CD4-positive, alpha-beta memory T cell (primary cell): ENCODE measurements at regions not wholly inside any gene's neighbourhood (a gene's known extent, or its start where the extent isn't known, plus 50 kb on each side); places are given as distances from the start of the nearest gene placed in this dataset.
A peak's percentile ranks its signal among the peaks of the same experiment; 100 is the strongest.

ENCODE experiments used
- CTCF ChIA-PET: fragments of 350-600 bp; sonication (Branson Sonifier 250); formaldehyde crosslinking; loops from one replicate; lab custom pipeline; 2021; ENCODE audit warnings: inconsistent platforms; ENCODE audit not compliant: partially characterized antibody; lab: Charles Lee
- POLR2A ChIA-PET: fragments of 350-600 bp; sonication (Branson Sonifier 250); formaldehyde crosslinking; loops from one replicate; lab custom pipeline; 2021; ENCODE audit not compliant: partially characterized antibody; lab: Charles Lee
- DNase-seq, 5 donors: peaks; one replicate each; pipeline versions ENCODE4 v3.0.0 to v3.0.0-alpha.2; 2020 to 2022; ENCODE audit warnings: mixed read lengths in 1 of 5
- H3K27ac ChIP-seq: one replicate; pipeline ENCODE4 v1.7.0; 2013; ENCODE audit warnings: low read depth, low read length
- H3K27me3 ChIP-seq: 2 replicates; pipeline ENCODE4 v1.7.0; 2013; ENCODE audit warnings: mild to moderate bottlenecking, low read length, moderate library complexity; ENCODE audit not compliant: insufficient read depth
- H3K36me3 ChIP-seq: 2 replicates; pipeline ENCODE4 v1.7.0; 2013; ENCODE audit warnings: mild to moderate bottlenecking, low read length, moderate library complexity; ENCODE audit not compliant: insufficient read depth
- H3K4me1 ChIP-seq: 2 replicates; pipeline ENCODE4 v1.7.0; 2013; ENCODE audit warnings: mild to moderate bottlenecking, low read length, moderate library complexity; ENCODE audit not compliant: insufficient read depth
- H3K4me3 ChIP-seq, 2 donors: one replicate each; pipeline ENCODE4 v1.7.0; 2013; ENCODE audit warnings: low read length in 2 of 2, mild to moderate bottlenecking in 1 of 2
- H3K9me3 ChIP-seq, 2 donors: one replicate each; pipeline ENCODE4 v1.7.0; 2013; ENCODE audit warnings: low read length in 2 of 2, control low read depth in 1 of 2; ENCODE audit not compliant: control insufficient read depth in 1 of 2
- H3K27ac Mint-ChIP-seq, 7 donors: one replicate each; pipeline ENCODE4 v1.8.0; 2020 to 2021; ENCODE audit warnings: mixed read lengths in 7 of 7, mild to moderate bottlenecking in 6 of 7, inconsistent platforms in 3 of 7, moderate library complexity in 3 of 7
- H3K27me3 Mint-ChIP-seq, 2 donors: one replicate each; pipeline ENCODE4 v1.8.0; 2020 to 2021; ENCODE audit warnings: mixed read lengths in 2 of 2
- H3K36me3 Mint-ChIP-seq, 2 donors: one replicate each; pipeline ENCODE4 v1.8.0; 2020 to 2021; ENCODE audit warnings: mixed read lengths in 2 of 2, inconsistent platforms in 1 of 2, mild to moderate bottlenecking in 1 of 2
- H3K4me1 Mint-ChIP-seq, 4 donors: one replicate each; pipeline ENCODE4 v1.8.0; 2020 to 2021; ENCODE audit warnings: mixed read lengths in 4 of 4, mild to moderate bottlenecking in 1 of 4
- H3K4me3 Mint-ChIP-seq, 8 donors: one replicate each; pipeline ENCODE4 v1.8.0; 2020 to 2021; ENCODE audit warnings: mixed read lengths in 8 of 8, mild to moderate bottlenecking in 7 of 8, moderate library complexity in 6 of 8, inconsistent platforms in 3 of 8
- H3K9me3 Mint-ChIP-seq, 8 donors: one replicate each; pipeline ENCODE4 v1.8.0; 2020 to 2021; ENCODE audit warnings: mixed read lengths in 8 of 8, mild to moderate bottlenecking in 5 of 8, inconsistent platforms in 3 of 8, moderate library complexity in 1 of 8
- intact Hi-C: fragments of 100-400 bp; cut with micrococcal nuclease; formaldehyde crosslinking; loops from one replicate; pipeline ENCODE4 v1.15.1; 2023

DNA sequence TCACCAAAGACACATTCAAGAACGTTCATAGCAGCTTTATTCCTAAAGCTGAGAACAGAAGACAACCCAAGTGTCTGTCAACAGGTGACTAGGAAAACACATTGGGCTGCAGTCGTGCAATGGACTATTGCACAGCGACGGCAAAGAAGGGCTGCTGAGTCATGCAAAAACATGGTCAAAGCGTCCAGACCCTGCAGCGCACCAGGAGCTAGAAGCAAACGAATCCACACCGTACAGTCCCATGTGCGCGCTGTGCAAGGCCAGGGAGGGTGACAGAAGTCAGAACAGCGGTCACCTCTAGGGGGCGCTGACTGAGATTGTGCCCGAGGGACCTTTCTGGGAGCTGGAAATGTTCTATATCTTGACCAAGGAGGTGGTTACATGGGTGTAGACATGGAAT is 266.4 kb downstream of the MAF start:
- Histone ChIP-seq H3K27me3 (no peaks in the 10 kb centered on the region), H3K36me3 (no peaks in the 10 kb centered on the region), H3K27ac (no peak overlapping the region), H3K4me3 (no peak overlapping the region), H3K4me1 (no peaks in the 10 kb centered on the region), H3K9me3 (no peaks in the 10 kb centered on the region)
- peak in 1 of 5 donors; percentile 6 for DNase-seq
- H3K9me3 Mint-ChIP-seq: peaks cover 0 to 4% (median 0%) of the 10 kb centered on the region in 8 donors
- no peaks in the 10 kb centered on the region for H3K4me1 Mint-ChIP-seq
- peaks cover 0 to 2% of the 10 kb centered on the region in 2 donors for H3K27me3 Mint-ChIP-seq
- no peak overlapping the region for H3K27ac Mint-ChIP-seq
- ChIA-PET CTCF (interaction anchor here (0.6 to 2.8 kb wide), 10 partner anchors 10 to 268 kb away, joined by 3 to 9 read pairs (median 4); no protein-coding TSS in a partner anchor), POLR2A (interaction anchor here (1.1 kb wide), 1 partner anchor 266 kb away, joined by 3 read pairs; the partner anchor contains the start of gene MAF)
- peaks cover 0 to 6% of the 10 kb centered on the region in 2 donors for H3K36me3 Mint-ChIP-seq
- no peak overlapping the region for H3K4me3 Mint-ChIP-seq
- intact Hi-C loops: no loop called here

DNA sequence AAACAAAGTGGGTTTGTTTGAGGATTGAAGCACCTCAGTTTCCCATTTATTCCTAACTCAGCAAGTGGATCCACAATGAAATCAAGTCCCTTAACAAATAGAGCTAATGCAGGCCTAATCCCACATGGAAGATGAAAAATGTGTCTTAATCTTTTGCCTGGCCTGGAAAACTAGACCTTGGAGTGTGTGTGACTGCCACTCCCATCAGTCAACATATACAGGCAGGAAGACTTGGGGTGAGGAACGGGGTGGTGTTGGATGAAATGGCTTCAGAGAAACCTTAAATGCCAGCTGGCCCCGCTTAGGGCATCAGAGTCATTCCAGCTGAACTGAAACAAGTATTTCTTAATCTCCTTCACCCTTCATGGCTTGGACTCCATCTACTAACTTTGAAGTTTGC is 269.5 kb downstream of the MAF start:
- Mint-ChIP-seq H3K27ac (no peak overlapping the region), H3K4me3 (no peak overlapping the region), H3K27me3 (peaks cover 0 to 2% of the 10 kb centered on the region in 2 donors), H3K9me3 (no peaks in the 10 kb centered on the region), H3K36me3 (no peaks in the 10 kb centered on the region), H3K4me1 (peaks cover 0 to 3% (median under 1%) of the 10 kb centered on the region in 4 donors)
- Histone ChIP-seq H3K4me3 (no peak overlapping the region), H3K9me3 (no peaks in the 10 kb centered on the region), H3K27me3 (no peaks in the 10 kb centered on the region), H3K36me3 (no peaks in the 10 kb centered on the region), H3K4me1 (no peaks in the 10 kb centered on the region), H3K27ac (no peak overlapping the region)
- intact Hi-C loops: no loop called here
- ChIA-PET CTCF (no interaction called here), POLR2A (no interaction called here)
- no peak for DNase-seq

DNA sequence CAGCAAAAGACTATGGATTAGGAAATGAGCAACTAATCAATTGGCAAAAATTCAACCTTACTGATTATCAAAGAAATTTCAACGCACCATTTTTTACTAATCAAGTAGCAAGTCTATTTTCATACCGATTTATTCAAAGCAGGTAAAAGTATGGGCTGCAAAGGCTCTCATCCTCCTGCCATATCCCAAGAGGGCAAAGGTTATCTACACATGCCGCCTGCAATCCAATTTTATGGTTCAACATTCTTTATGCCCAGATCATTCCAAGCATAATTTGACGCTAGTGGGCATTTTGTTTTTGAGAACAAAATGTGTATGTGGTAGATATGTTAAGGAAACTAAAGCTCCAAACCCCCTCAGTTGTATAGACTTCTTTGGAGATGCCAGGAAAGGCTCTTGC is 270.6 kb downstream of the MAF start:
- CTCF ChIA-PET: interaction anchor here (0.7 kb wide), 1 partner anchor 36 kb away, joined by 3 read pairs; no protein-coding TSS in a partner anchor
- Histone ChIP-seq H3K36me3 (no peaks in the 10 kb centered on the region), H3K27me3 (no peaks in the 10 kb centered on the region), H3K4me3 (no peak overlapping the region), H3K9me3 (no peaks in the 10 kb centered on the region), H3K4me1 (no peaks in the 10 kb centered on the region), H3K27ac (no peak overlapping the region)
- no peak overlapping the region for H3K4me3 Mint-ChIP-seq
- H3K36me3 Mint-ChIP-seq: no peaks in the 10 kb centered on the region
- intact Hi-C loops: no loop called here
- H3K27me3 Mint-ChIP-seq: peaks cover 0 to 2% of the 10 kb centered on the region in 2 donors
- H3K4me1 Mint-ChIP-seq: peaks cover 0 to 9% (median 6%) of the 10 kb centered on the region in 4 donors
- H3K9me3 Mint-ChIP-seq: no peaks in the 10 kb centered on the region
- H3K27ac Mint-ChIP-seq: no peak overlapping the region
- POLR2A ChIA-PET: interaction anchor here (0.6 kb wide), 1 partner anchor 43 kb away, joined by 3 read pairs; no protein-coding TSS in a partner anchor
- DNase-seq: no peak

DNA sequence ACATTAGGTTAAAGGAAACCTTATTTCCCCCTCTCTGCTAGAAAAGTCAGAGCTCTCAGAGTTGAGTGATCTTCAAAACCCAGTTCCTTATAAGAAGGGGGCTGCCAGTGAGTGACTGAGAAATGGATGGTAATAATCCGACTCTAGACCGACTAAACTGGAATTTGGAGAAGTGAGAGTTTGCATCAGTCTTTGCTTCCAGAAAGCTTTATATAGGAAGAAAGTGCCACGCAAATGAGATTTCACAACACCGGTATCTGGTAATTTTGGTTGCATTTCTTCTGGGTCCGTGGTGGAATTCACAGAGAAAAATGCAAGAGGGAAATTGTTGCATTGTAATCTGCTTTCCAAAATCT is 271.4 kb downstream of the MAF start:
- H3K4me3 Mint-ChIP-seq: no peak overlapping the region
- POLR2A ChIA-PET: interaction anchor here (0.5 to 1.1 kb wide), 2 partner anchors 14 to 273 kb away, joined by 3 read pairs; no protein-coding TSS in a partner anchor
- H3K4me3 ChIP-seq: no peak overlapping the region
- H3K9me3 ChIP-seq: no peaks in the 10 kb centered on the region
- intact Hi-C loops: no loop called here
- H3K27ac ChIP-seq: no peak overlapping the region
- H3K36me3 ChIP-seq: no peaks in the 10 kb centered on the region
- no peaks in the 10 kb centered on the region for H3K27me3 ChIP-seq
- no peaks in the 10 kb centered on the region for H3K9me3 Mint-ChIP-seq
- no peaks in the 10 kb centered on the region for H3K4me1 ChIP-seq
- CTCF ChIA-PET: interaction anchor here (0.7 kb wide), 1 partner anchor 37 kb away, joined by 3 read pairs; no protein-coding TSS in a partner anchor
- H3K4me1 Mint-ChIP-seq: peaks cover 0 to 9% (median 6%) of the 10 kb centered on the region in 4 donors
- no peak overlapping the region for H3K27ac Mint-ChIP-seq
- DNase-seq: no peak
- no peaks in the 10 kb centered on the region for H3K36me3 Mint-ChIP-seq
- peaks cover 0 to 2% of the 10 kb centered on the region in 2 donors for H3K27me3 Mint-ChIP-seq

DNA sequence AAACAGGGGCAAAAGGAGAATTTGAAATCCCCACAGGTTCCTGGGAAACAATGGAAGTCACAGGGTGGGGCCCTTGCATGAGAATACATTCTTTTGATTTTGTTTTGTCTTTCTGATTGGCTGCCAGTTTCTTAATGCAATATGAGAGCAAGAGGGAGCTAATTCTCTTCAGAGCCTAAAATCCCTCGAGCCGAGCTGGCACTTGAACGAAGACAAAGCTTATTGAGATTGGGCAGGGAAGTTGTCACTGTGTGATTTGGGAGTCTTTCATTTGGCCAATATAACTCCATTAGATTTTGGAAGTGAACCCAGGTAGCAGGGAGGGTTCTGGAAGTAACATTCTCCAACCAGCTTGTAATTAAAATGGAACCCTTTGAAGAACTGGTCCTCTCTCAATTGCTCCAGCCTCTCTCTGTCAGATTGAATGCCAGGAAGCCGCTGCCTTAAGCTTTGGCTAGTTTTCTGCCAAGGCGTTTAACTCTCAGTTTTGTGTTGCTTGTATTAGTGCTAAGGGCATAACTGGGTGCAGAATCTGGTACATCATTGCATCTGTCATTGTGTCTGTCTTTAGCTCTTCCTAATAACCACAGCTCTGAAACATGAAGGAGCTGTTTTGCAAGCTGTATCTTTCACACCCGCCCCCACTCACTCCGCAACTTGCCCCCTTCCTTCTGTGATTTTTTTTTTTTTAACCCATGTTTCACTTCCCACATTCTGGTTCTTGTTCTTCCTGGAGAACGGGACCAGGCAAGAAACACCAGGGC is 272.0 kb downstream of the MAF start:
- H3K9me3 Mint-ChIP-seq: no peaks in the 10 kb centered on the region
- Histone ChIP-seq H3K9me3 (no peaks in the 10 kb centered on the region), H3K36me3 (no peaks in the 10 kb centered on the region), H3K4me3 (no peak overlapping the region), H3K4me1 (no peaks in the 10 kb centered on the region), H3K27ac (no peak overlapping the region), H3K27me3 (no peaks in the 10 kb centered on the region)
- intact Hi-C loops: no loop called here
- ChIA-PET CTCF (interaction anchor here (0.5 kb wide), 1 partner anchor 274 kb away, joined by 5 read pairs; no protein-coding TSS in a partner anchor), POLR2A (interaction anchor here (0.5 to 1.1 kb wide), 4 partner anchors 13 to 274 kb away, joined by 3 read pairs; no protein-coding TSS in a partner anchor)
- DNase-seq: no peak
- H3K4me1 Mint-ChIP-seq: peaks cover 0 to 9% (median 6%) of the 10 kb centered on the region in 4 donors
- peaks cover 0 to 2% of the 10 kb centered on the region in 2 donors for H3K27me3 Mint-ChIP-seq
- no peak overlapping the region for H3K27ac Mint-ChIP-seq
- no peaks in the 10 kb centered on the region for H3K36me3 Mint-ChIP-seq
- no peak overlapping the region for H3K4me3 Mint-ChIP-seq

DNA sequence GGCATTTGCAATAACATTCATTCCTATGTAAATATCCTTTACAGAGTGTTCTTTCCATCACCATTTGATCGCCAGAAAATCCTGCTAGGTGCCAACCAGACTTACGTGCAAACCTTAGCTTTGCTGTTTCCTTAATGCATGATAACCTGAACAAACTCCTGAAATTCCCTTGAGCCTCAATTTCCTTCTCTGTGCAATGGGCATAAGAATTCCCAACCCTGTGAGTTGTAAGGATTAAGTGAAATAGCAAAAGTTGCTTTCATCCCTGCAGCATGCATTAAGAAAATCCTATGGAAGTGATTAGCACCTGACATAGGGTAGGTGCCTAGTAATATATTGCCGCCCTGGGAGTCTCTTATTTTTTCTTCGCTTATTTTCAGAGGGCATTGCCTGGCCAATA is 272.7 kb downstream of the MAF start:
- POLR2A ChIA-PET: interaction anchor here (1.1 kb wide), 1 partner anchor 13 kb away, joined by 3 read pairs; no protein-coding TSS in a partner anchor
- no peak for DNase-seq
- no peaks in the 10 kb centered on the region for H3K4me1 ChIP-seq
- Mint-ChIP-seq H3K27ac (no peak overlapping the region), H3K4me1 (peaks cover 0 to 9% (median 6%) of the 10 kb centered on the region in 4 donors), H3K27me3 (peaks cover 2% of the 10 kb centered on the region in 2 donors), H3K4me3 (no peak overlapping the region), H3K36me3 (no peaks in the 10 kb centered on the region), H3K9me3 (no peaks in the 10 kb centered on the region)
- intact Hi-C loops: no loop called here
- H3K27me3 ChIP-seq: no peaks in the 10 kb centered on the region
- CTCF ChIA-PET: no interaction called here
- no peak overlapping the region for H3K27ac ChIP-seq
- no peak overlapping the region for H3K4me3 ChIP-seq
- H3K36me3 ChIP-seq: no peaks in the 10 kb centered on the region
- H3K9me3 ChIP-seq: no peaks in the 10 kb centered on the region

DNA sequence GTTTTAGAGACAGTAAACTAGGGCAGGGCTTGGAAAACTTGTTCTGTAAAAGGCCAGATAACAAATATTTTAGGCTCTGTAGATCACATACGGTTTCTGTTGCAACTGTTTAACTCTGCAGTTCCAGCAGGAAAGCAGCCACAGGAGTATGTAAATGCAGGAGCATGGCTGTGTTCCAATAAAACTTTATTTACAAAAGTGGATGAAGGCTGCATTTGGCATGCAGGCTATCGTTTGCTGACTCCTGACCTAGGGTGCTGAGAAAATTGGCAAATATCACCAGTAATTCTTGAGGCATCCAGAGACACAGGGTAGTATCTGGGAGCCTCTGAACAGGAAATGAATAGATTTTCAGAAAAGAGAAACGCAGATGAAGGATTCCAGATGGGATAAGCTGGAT is 274.0 kb downstream of the MAF start:
- POLR2A ChIA-PET: no interaction called here
- no peak overlapping the region for H3K27ac ChIP-seq
- H3K9me3 ChIP-seq: no peaks in the 10 kb centered on the region
- no peak overlapping the region for H3K27ac Mint-ChIP-seq
- H3K36me3 Mint-ChIP-seq: no peaks in the 10 kb centered on the region
- CTCF ChIA-PET: no interaction called here
- H3K4me3 ChIP-seq: no peak overlapping the region
- no peaks in the 10 kb centered on the region for H3K36me3 ChIP-seq
- H3K27me3 Mint-ChIP-seq: peaks cover 2% of the 10 kb centered on the region in 2 donors
- no peaks in the 10 kb centered on the region for H3K27me3 ChIP-seq
- H3K9me3 Mint-ChIP-seq: no peaks in the 10 kb centered on the region
- peaks cover 0 to 9% (median 6%) of the 10 kb centered on the region in 4 donors for H3K4me1 Mint-ChIP-seq
- no peak for DNase-seq
- intact Hi-C loops: no loop called here
- H3K4me1 ChIP-seq: no peaks in the 10 kb centered on the region
- H3K4me3 Mint-ChIP-seq: no peak overlapping the region
